HepG2 (cell line): ENCODE measurements at regions not wholly inside any gene's neighbourhood (a gene's known extent, or its start where the extent isn't known, plus 50 kb on each side); places are given as distances from the start of the nearest gene placed in this dataset.
"Not testable (repeated sequence)": the region's sequence is repeated elsewhere in the genome, so short reads cannot be mapped to it uniquely, and the experiment has no call there.

Experiments
- ATAC-seq: fragments of 200-7000 bp; cut with Tn5 transposase; 3 replicates; pipeline ENCODE4 v1.9.1; 2020; ENCODE audit warnings: mild to moderate bottlenecking, moderate library complexity
- BruUV-seq: library from RNA; stranded (reverse); fragments of 400-500 nt; replicated peaks from 2 replicates; lab custom pipeline; 2021; lab: Mats Ljungman, UMichigan
- CTCF ChIA-PET: fragments of 300-600 bp; formaldehyde crosslinking; extraction: SDS; loops from one replicate; lab custom pipeline; 2021; ENCODE audit warnings: low total read pairs, inconsistent platforms, low intra/inter-chr PET ratio; lab: Yijun Ruan, JAX
- POLR2A ChIA-PET: fragments of 350-600 bp; sonication (Branson Sonifier 250); formaldehyde crosslinking; loops from one replicate; lab custom pipeline; 2020; ENCODE audit warnings: antibody characterized with exemption, inconsistent platforms; lab: Yijun Ruan, JAX
- DNase-seq: peaks from one replicate; pipeline ENCODE4 v3.0.0-alpha.2; 2015; ENCODE audit warnings: low spot score
- FAIRE-seq: peaks from 3 replicates; lab custom pipeline; 2011; peaks lifted over from hg19 to GRCh38; lab: Jason Lieb, UNC
- H2AFZ ChIP-seq: one replicate; pipeline ENCODE4 v1.6.1; 2011; ENCODE audit warnings: low read length, inconsistent platforms
- H3K27ac ChIP-seq: fragments of 300-600 bp; 3 replicates; pipeline ENCODE4 v1.8.0; 2011; ENCODE audit warnings: mixed run types, mild to moderate bottlenecking, mixed read lengths, low read length, inconsistent platforms; ENCODE audit not compliant: insufficient read depth; ENCODE audit errors: extremely low read length
- H3K27me3 ChIP-seq, 2 experiments: fragments of 200-600 bp in 1 of 2; 2 replicates in 1 of 2; 3 replicates in 1 of 2; pipeline versions ENCODE4 v1.6.0 to v1.8.0; 2011; ENCODE audit warnings: low read length in 2 of 2, mild to moderate bottlenecking in 2 of 2, moderate library complexity in 2 of 2, inconsistent platforms in 1 of 2; ENCODE audit not compliant: insufficient read depth in 2 of 2, control insufficient read depth in 1 of 2
- H3K36me3 ChIP-seq, 2 experiments: fragments of 200-600 bp in 1 of 2; replicated peaks in 1 of 2; 2 replicates in 1 of 2; 3 replicates in 1 of 2; pipeline versions ENCODE4 v1.5.1 to v1.8.0; 2011; ENCODE audit warnings: low read length in 2 of 2, inconsistent platforms in 1 of 2; ENCODE audit not compliant: insufficient read depth in 2 of 2, control insufficient read depth in 1 of 2
- H3K4me1 ChIP-seq: 2 replicates; pipeline ENCODE4 v1.5.1; 2012; ENCODE audit warnings: low read length, inconsistent platforms; ENCODE audit not compliant: insufficient read depth
- H3K4me2 ChIP-seq: 2 replicates; pipeline ENCODE4 v1.6.0; 2011; ENCODE audit warnings: low read depth, low read length, inconsistent platforms
- H3K4me3 ChIP-seq, 3 experiments: fragments of 200-600 bp in 1 of 3; sonication (generic), shearing (Covaris generic) in 1 of 3; replicated peaks in 1 of 3; 2 replicates each; pipeline ENCODE4 v1.5.1; 2011 to 2016; ENCODE audit warnings: low read length in 3 of 3, inconsistent platforms in 2 of 3, low read depth in 2 of 3, mild to moderate bottlenecking in 2 of 3, control low read depth in 1 of 3, mixed read lengths in 1 of 3; ENCODE audit not compliant: insufficient read depth in 1 of 3
- H3K79me2 ChIP-seq: one replicate; pipeline ENCODE4 v1.6.1; 2011; ENCODE audit warnings: low read length, inconsistent platforms; ENCODE audit not compliant: insufficient read depth
- H3K9ac ChIP-seq: 2 replicates; pipeline ENCODE4 v1.6.0; 2011; ENCODE audit warnings: mild to moderate bottlenecking, low read depth, low read length, inconsistent platforms; ENCODE audit not compliant: insufficient read depth
- H3K9me3 ChIP-seq: 2 replicates; pipeline ENCODE4 v1.5.1; 2012; ENCODE audit warnings: mild to moderate bottlenecking, low read length
- H4K20me1 ChIP-seq: 2 replicates; pipeline ENCODE4 v1.6.0; 2011; ENCODE audit warnings: inconsistent platforms, mild to moderate bottlenecking, low read length, moderate library complexity; ENCODE audit not compliant: insufficient read depth
- IRF2 ChIP-seq: IDR thresholded peaks from 2 replicates; pipeline ENCODE4 v1.6.1; 2018; ENCODE audit warnings: missing genetic modification reagents, missing compliant biosample characterization
- MYNN ChIP-seq: sonication (generic); formaldehyde crosslinking; IDR thresholded peaks from 2 replicates; pipeline ENCODE4 v1.4.0; 2020; ENCODE audit warnings: mild to moderate bottlenecking, low read depth, missing genetic modification reagents
- NCOA2 ChIP-seq: sonication (generic); formaldehyde crosslinking; IDR thresholded peaks from 2 replicates; pipeline ENCODE4 v1.8.0; 2022; ENCODE audit warnings: inconsistent platforms
- NFIC ChIP-seq: IDR thresholded peaks from 2 replicates; pipeline ENCODE4 v1.6.1; 2012; ENCODE audit warnings: mild to moderate bottlenecking, low read length, inconsistent platforms
- NR3C1 ChIP-seq: sonication (generic); formaldehyde crosslinking; IDR thresholded peaks from 2 replicates; pipeline ENCODE4 v1.4.0; 2020; ENCODE audit warnings: missing genetic modification reagents
- TCF12 ChIP-seq, 2 experiments: fragments of 450-650 bp in 1 of 2; sonication (generic) in 1 of 2; formaldehyde crosslinking in 1 of 2; IDR thresholded peaks; 2 replicates each; pipeline versions ENCODE4 v1.6.1 to v1.8.0; 2017 to 2022; ENCODE audit warnings: antibody characterized with exemption in 1 of 2, mild to moderate bottlenecking in 1 of 2, missing genetic modification reagents in 1 of 2, moderate library complexity in 1 of 2
- ZNF414 ChIP-seq: sonication (generic); formaldehyde crosslinking; IDR thresholded peaks from 2 replicates; pipeline ENCODE4 v1.5.0; 2020; ENCODE audit warnings: missing genetic modification reagents
- ZNF775 ChIP-seq: sonication (generic); formaldehyde crosslinking; IDR thresholded peaks from 2 replicates; pipeline ENCODE4 v1.4.0; 2020; ENCODE audit warnings: missing genetic modification reagents, mild to moderate bottlenecking, moderate library complexity, borderline replicate concordance
- WGBS: methylation state at CpG from one replicate; pipeline ENCODE4 v1.1.6; 2017; ENCODE audit warnings: low lambda C conversion rate; 5-methylcytosine and 5-hydroxymethylcytosine counted together
- in situ Hi-C: cut with HindIII; loops from 2 replicates; pipeline ENCODE4 v1.10.0; 2017; ENCODE audit warnings: low pct_unique_long_range_greater_than_20kb; ENCODE audit not compliant: extremely low pct_ligation_motif_present
- intact Hi-C: fragments of 100-400 bp; cut with micrococcal nuclease; formaldehyde crosslinking; loops from one replicate; pipeline ENCODE4 v1.10.0; 2022; ENCODE audit not compliant: unreplicated experiment
- TF ChIP-seq, protein P1 (sequence below): sonication (generic); formaldehyde crosslinking; IDR thresholded peaks from 2 replicates; pipeline ENCODE4 v1.4.0; 2020; ENCODE audit warnings: missing genetic modification reagents
- TF ChIP-seq, protein P2 (sequence below): sonication (generic); formaldehyde crosslinking; IDR thresholded peaks from 2 replicates; pipeline ENCODE4 v1.4.0; 2020; ENCODE audit warnings: mild to moderate bottlenecking, missing genetic modification reagents

GRCh38 chr9:73089304-73089985, 62.2 kb upstream of the ANXA1 start (continued):
- TF ChIP-seq ZNF775 (CRISPR knock-in tag) = no peak
- TF ChIP-seq, protein P1, sequence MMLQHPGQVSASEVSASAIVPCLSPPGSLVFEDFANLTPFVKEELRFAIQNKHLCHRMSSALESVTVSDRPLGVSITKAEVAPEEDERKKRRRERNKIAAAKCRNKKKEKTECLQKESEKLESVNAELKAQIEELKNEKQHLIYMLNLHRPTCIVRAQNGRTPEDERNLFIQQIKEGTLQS = no peak
- no peak for TF ChIP-seq IRF2
- no peak for TF ChIP-seq MYNN
- TF ChIP-seq, all 625 proteins: peak for 0

DNA sequence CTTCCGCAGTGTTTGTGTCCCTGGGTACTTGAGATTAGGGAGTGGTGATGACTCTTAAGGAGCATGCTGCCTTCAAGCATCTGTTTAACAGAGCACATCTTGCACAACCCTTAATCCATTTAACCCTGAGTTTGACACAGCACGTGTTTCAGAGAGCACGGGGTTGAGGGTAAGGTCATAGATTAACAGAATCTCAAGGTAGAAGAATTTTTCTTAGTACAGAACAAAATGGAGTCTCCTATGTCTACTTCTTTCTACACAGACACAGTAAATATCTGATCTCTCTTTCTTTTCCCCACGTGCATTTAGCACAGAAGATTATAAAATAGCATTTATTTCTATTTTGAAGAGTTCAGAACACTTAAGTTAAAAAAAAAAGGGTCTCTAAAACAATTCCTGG, 63.8 kb upstream of the ANXA1 start:
- BruUV-seq, CTCF ChIA-PET, H3K9me3 ChIP-seq, H3K27ac ChIP-seq, ATAC-seq, DNase-seq, H3K4me1 ChIP-seq, H4K20me1 ChIP-seq, H3K9ac ChIP-seq, H3K27me3 ChIP-seq, H3K4me3 ChIP-seq, FAIRE-seq, POLR2A ChIA-PET, H2AFZ ChIP-seq, H3K4me2 ChIP-seq, intact Hi-C loops, in situ Hi-C loops, H3K36me3 ChIP-seq, H3K79me2 ChIP-seq: not testable (repeated sequence)
- WGBS = 0% methylated on average over 3 of the region's 4 CpGs

- POLR2A ChIA-PET = no interaction called here
- Histone ChIP-seq H3K9ac (no peak overlapping the region), H3K79me2 (no peaks in the 10 kb centered on the region), H3K4me1 (peaks cover 6% of the 10 kb centered on the region), H2AFZ (no peak overlapping the region), H3K4me2 (no peak overlapping the region), H3K27me3 (0 out of 5 replicates have a peak, but pooled peaks cover 0 to 3% of the 10 kb centered on the region in 2 experiments), H3K4me3 (no peak overlapping the region), H3K27ac (no peak overlapping the region), H3K36me3 (no peaks in the 10 kb centered on the region), H4K20me1 (no peaks in the 10 kb centered on the region), H3K9me3 (no peaks in the 10 kb centered on the region)
- in situ Hi-C loops = loop anchor here (5.0 kb wide), 1 partner anchor 226 kb away; no protein-coding TSS in a partner anchor
- BruUV-seq = no TSS peak
- DNase-seq (no peak), FAIRE-seq (no peak), ATAC-seq (no peak)
- intact Hi-C loops = loop anchor here (5.0 kb wide), 2 partner anchors 46 to 61 kb away; no protein-coding TSS in a partner anchor
- CTCF ChIA-PET = interaction anchor here (2.6 kb wide), 1 partner anchor 212 kb away, joined by 16 read pairs; no protein-coding TSS in a partner anchor
- TF ChIP-seq, protein P2, sequence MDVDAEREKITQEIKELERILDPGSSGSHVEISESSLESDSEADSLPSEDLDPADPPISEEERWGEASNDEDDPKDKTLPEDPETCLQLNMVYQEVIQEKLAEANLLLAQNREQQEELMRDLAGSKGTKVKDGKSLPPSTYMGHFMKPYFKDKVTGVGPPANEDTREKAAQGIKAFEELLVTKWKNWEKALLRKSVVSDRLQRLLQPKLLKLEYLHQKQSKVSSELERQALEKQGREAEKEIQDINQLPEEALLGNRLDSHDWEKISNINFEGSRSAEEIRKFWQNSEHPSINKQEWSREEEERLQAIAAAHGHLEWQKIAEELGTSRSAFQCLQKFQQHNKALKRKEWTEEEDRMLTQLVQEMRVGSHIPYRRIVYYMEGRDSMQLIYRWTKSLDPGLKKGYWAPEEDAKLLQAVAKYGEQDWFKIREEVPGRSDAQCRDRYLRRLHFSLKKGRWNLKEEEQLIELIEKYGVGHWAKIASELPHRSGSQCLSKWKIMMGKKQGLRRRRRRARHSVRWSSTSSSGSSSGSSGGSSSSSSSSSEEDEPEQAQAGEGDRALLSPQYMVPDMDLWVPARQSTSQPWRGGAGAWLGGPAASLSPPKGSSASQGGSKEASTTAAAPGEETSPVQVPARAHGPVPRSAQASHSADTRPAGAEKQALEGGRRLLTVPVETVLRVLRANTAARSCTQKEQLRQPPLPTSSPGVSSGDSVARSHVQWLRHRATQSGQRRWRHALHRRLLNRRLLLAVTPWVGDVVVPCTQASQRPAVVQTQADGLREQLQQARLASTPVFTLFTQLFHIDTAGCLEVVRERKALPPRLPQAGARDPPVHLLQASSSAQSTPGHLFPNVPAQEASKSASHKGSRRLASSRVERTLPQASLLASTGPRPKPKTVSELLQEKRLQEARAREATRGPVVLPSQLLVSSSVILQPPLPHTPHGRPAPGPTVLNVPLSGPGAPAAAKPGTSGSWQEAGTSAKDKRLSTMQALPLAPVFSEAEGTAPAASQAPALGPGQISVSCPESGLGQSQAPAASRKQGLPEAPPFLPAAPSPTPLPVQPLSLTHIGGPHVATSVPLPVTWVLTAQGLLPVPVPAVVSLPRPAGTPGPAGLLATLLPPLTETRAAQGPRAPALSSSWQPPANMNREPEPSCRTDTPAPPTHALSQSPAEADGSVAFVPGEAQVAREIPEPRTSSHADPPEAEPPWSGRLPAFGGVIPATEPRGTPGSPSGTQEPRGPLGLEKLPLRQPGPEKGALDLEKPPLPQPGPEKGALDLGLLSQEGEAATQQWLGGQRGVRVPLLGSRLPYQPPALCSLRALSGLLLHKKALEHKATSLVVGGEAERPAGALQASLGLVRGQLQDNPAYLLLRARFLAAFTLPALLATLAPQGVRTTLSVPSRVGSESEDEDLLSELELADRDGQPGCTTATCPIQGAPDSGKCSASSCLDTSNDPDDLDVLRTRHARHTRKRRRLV (CRISPR knock-in tag) = no peak
- no peak for TF ChIP-seq NCOA2 (CRISPR knock-in tag)
- TF ChIP-seq NFIC = no peak
- no peak for TF ChIP-seq TCF12 (IDR thresholded peaks at IDR 0.05)
- no peak for TF ChIP-seq TCF12 (CRISPR knock-in tag; IDR thresholded peaks at IDR 0.05)
- no peak for TF ChIP-seq NR3C1 (CRISPR knock-in tag)
- no peak for TF ChIP-seq ZNF414 (CRISPR knock-in tag)
These were observed 68.1 kb upstream of the ANXA1 start for GRCh38 chr9:73083519-73083918.
